Esophagus squamous epithelium (tissue), 5 donors: ENCODE measurements at regions not wholly inside any gene's neighbourhood (a gene's known extent, or its start where the extent isn't known, plus 50 kb on each side); places are given as distances from the start of the nearest gene placed in this dataset.

Experiments used
- DNase-seq: peaks from one replicate; lab custom pipeline; 2025; lab: John Stamatoyannopoulos, UW
- H3K27ac ChIP-seq, 4 donors: fragments of 200-600 bp; sonication (generic); one replicate each; pipeline ENCODE4 v1.5.1; 2016 to 2019; ENCODE audit warnings: mild to moderate bottlenecking in 1 of 4
- H3K27me3 ChIP-seq, 4 donors: fragments of 200-600 bp; sonication (generic); 1 replicate in 3 of 4; 2 replicates in 1 of 4; pipeline versions ENCODE4 v1.5.1 to v1.6.0; 2017 to 2021; ENCODE audit warnings: antibody characterized with exemption in 1 of 4
- H3K36me3 ChIP-seq, 3 donors: fragments of 200-600 bp; sonication (generic); one replicate each; pipeline ENCODE4 v1.5.1; 2016 to 2019
- H3K4me1 ChIP-seq, 3 donors: fragments of 200-600 bp; sonication (generic); one replicate each; pipeline ENCODE4 v1.5.1; 2017 to 2019
- H3K4me3 ChIP-seq, 4 donors: fragments of 200-600 bp; sonication (generic); 1 replicate in 3 of 4; 2 replicates in 1 of 4; pipeline ENCODE4 v1.5.1; 2016 to 2019; ENCODE audit warnings: mild to moderate bottlenecking in 2 of 4, moderate library complexity in 1 of 4
- H3K9me3 ChIP-seq, 3 donors: fragments of 200-600 bp; sonication (generic); one replicate each; pipeline ENCODE4 v1.5.1; 2016 to 2019
- POLR2A ChIP-seq, 4 donors: fragments of 450-650 bp; IDR thresholded peaks; one replicate each; pipeline ENCODE4 v1.6.1; 2017; ENCODE audit warnings: antibody characterized with exemption in 4 of 4, mild to moderate bottlenecking in 4 of 4, moderate library complexity in 3 of 4
- WGBS, 2 donors: methylation state at CpG; one replicate each; pipeline ENCODE4 v1.1.5; 2018; 5-methylcytosine and 5-hydroxymethylcytosine counted together
- intact Hi-C: fragments of 100-400 bp; cut with DNase I; formaldehyde crosslinking; loops from one replicate; pipeline ENCODE4 v1.15.0; 2022
- TF ChIP-seq, protein P1 (sequence below), 6 experiments: fragments of 450-650 bp in 4 of 6; fragments of 200-600 bp in 2 of 6; sonication (generic) in 2 of 6; IDR thresholded peaks; one replicate each; pipeline ENCODE4 v1.5.1; 2016 to 2019; ENCODE audit warnings: antibody characterized with exemption in 6 of 6, mild to moderate bottlenecking in 4 of 6, moderate library complexity in 4 of 6
- donor health status: DM: yes; HTN: yes; CAD: no.

DNA sequence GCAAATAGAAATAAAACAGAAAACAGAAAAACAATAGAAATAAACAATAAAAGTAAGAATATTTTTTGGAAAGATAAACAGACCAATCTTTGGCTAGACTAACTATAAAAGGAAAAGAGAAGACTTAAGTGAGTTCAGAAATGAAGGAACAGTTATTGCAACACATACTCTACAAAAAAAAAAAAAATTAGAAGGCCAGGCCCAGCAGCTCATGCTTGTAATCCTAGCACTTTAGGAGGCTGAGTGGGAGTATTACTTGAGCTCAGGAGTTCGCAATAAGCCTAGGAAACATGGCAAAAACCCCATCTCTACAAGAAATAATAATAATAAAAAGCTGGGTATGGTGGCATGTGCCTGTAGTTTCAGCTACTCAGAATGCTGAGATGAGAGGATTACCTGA, 336.7 kb downstream of the DTHD1 start:
- intact Hi-C loops = no loop called here
- H3K4me3 ChIP-seq = no peak overlapping the region
- no peak overlapping the region for H3K27ac ChIP-seq
- DNase-seq = no peak
- no peaks in the 10 kb centered on the region for H3K4me1 ChIP-seq
- WGBS, 2 donors = 48 to 60% methylated on average over 1 of the region's 1 CpG
- no peaks in the 10 kb centered on the region for H3K36me3 ChIP-seq
- no peaks in the 10 kb centered on the region for H3K27me3 ChIP-seq
- TF ChIP-seq POLR2A (IDR thresholded peaks at IDR 0.05) = no peak
- no peaks in the 10 kb centered on the region for H3K9me3 ChIP-seq

- H3K27ac ChIP-seq = no peak overlapping the region
- no peaks in the 10 kb centered on the region for H3K9me3 ChIP-seq
- H3K36me3 ChIP-seq = no peaks in the 10 kb centered on the region
- TF ChIP-seq POLR2A (IDR thresholded peaks at IDR 0.05) = no peak
- TF ChIP-seq, protein P1, sequence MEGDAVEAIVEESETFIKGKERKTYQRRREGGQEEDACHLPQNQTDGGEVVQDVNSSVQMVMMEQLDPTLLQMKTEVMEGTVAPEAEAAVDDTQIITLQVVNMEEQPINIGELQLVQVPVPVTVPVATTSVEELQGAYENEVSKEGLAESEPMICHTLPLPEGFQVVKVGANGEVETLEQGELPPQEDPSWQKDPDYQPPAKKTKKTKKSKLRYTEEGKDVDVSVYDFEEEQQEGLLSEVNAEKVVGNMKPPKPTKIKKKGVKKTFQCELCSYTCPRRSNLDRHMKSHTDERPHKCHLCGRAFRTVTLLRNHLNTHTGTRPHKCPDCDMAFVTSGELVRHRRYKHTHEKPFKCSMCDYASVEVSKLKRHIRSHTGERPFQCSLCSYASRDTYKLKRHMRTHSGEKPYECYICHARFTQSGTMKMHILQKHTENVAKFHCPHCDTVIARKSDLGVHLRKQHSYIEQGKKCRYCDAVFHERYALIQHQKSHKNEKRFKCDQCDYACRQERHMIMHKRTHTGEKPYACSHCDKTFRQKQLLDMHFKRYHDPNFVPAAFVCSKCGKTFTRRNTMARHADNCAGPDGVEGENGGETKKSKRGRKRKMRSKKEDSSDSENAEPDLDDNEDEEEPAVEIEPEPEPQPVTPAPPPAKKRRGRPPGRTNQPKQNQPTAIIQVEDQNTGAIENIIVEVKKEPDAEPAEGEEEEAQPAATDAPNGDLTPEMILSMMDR (IDR thresholded peaks at IDR 0.05) = no peak
- no peak for DNase-seq
- intact Hi-C loops = no loop called here
- H3K27me3 ChIP-seq = no peaks in the 10 kb centered on the region
- H3K4me1 ChIP-seq = no peaks in the 10 kb centered on the region
- no peak overlapping the region for H3K4me3 ChIP-seq
Observed at GRCh38 chr4:36624030-36624429, 342.6 kb downstream of the DTHD1 start.

DNA sequence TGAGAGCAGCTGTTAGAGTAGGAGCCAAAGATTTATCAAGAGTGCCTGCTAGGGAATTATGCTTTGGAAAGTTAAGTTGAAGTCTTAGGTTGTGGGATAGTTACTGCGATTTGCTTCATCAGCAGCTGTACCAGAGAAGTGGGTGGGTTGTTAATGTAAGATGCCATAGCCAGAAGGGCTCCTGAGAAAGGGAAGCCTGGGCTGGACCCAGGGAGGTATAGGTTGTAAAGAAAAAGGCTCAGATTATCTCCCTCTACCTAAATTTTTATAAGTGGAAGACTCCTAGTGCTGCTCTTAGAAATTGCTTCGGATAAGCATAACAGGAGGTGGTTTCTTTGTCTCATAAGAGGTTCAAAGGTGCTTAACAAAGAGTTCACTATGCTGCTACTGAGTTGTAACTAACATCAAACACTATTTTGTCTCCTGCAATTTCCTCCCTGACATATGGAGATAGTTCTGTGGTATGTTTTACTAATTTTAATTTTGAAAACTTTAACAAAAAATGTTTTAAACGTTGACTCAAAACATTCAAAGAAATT, 356.9 kb downstream of the DTHD1 start:
- intact Hi-C loops = no loop called here
- no peaks in the 10 kb centered on the region for H3K9me3 ChIP-seq
- H3K4me1 ChIP-seq = no peaks in the 10 kb centered on the region
- no peak for DNase-seq
- no peak overlapping the region for H3K4me3 ChIP-seq
- no peaks in the 10 kb centered on the region for H3K27me3 ChIP-seq
- WGBS, 2 donors = 42 to 45% methylated on average over 3 of the region's 3 CpGs
- TF ChIP-seq, protein P1 (IDR thresholded peaks at IDR 0.05) = no peak
- TF ChIP-seq POLR2A (IDR thresholded peaks at IDR 0.05) = no peak
- H3K27ac ChIP-seq = no peak overlapping the region
- no peaks in the 10 kb centered on the region for H3K36me3 ChIP-seq

- WGBS, 2 donors = 87 to 97% methylated on average over 2 of the region's 2 CpGs
- no peak overlapping the region for H3K4me3 ChIP-seq
- no peak for DNase-seq
- H3K9me3 ChIP-seq = no peaks in the 10 kb centered on the region
- no peak for TF ChIP-seq POLR2A (IDR thresholded peaks at IDR 0.05)
- TF ChIP-seq, protein P1 (IDR thresholded peaks at IDR 0.05) = no peak
- H3K36me3 ChIP-seq = no peaks in the 10 kb centered on the region
- intact Hi-C loops = no loop called here
- H3K4me1 ChIP-seq = no peaks in the 10 kb centered on the region
- H3K27ac ChIP-seq = no peak overlapping the region
- H3K27me3 ChIP-seq = no peaks in the 10 kb centered on the region
Observed at GRCh38 chr4:36640876-36641275, 359.5 kb downstream of the DTHD1 start.

- Histone ChIP-seq H3K4me3 (no peak overlapping the region), H3K27ac (no peak overlapping the region), H3K9me3 (no peaks in the 10 kb centered on the region), H3K4me1 (no peaks in the 10 kb centered on the region), H3K36me3 (no peaks in the 10 kb centered on the region), H3K27me3 (no peaks in the 10 kb centered on the region)
- intact Hi-C loops = no loop called here
- no peak for DNase-seq
- 27 to 53% methylated on average over 3 of the region's 3 CpGs for WGBS, 2 donors
- no peak for TF ChIP-seq POLR2A (IDR thresholded peaks at IDR 0.05)
- TF ChIP-seq, protein P1 (IDR thresholded peaks at IDR 0.05) = no peak
Observed at GRCh38 chr4:36651253-36651652, 369.8 kb downstream of the DTHD1 start.

- Histone ChIP-seq H3K4me3 (no peak overlapping the region), H3K4me1 (no peaks in the 10 kb centered on the region), H3K27me3 (no peaks in the 10 kb centered on the region), H3K27ac (no peak overlapping the region), H3K36me3 (no peaks in the 10 kb centered on the region), H3K9me3 (no peaks in the 10 kb centered on the region)
- TF ChIP-seq POLR2A (IDR thresholded peaks at IDR 0.05) = no peak
- intact Hi-C loops = no loop called here
- WGBS, 2 donors = 91 to 100% methylated on average over 1 of the region's 1 CpG
- DNase-seq = no peak
Observed at GRCh38 chr4:36652857-36653256, 371.4 kb downstream of the DTHD1 start.
